ENCODE measurements at regions not wholly inside any gene's neighbourhood (a gene's known extent, or its start where the extent isn't known, plus 50 kb on each side); places are given as distances from the start of the nearest gene placed in this dataset.

DNA sequence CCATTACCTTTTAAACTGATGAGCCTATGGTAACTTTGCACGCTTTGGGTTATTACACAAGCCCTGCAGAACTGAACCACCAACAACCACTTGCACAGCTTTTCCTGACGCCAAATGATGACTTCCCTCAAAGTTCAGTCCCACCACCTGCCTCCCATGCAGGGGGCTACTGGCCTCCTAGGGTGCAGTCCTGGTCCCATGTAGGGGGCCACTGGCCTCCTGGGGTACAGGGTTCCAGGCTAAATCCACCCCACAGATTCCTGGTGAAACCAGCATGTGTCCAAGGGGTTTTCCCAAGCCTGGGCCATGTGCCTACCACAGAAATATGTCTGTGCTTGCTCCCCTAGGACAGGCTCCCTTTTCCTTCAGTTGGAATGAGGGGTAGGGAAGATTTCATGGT, 73.4 kb upstream of the ZNF678 start:
- H3K4me1 Mint-ChIP-seq (ENCODE audit: low read depth, unreplicated experiment): no peaks in the 10 kb centered on the region
- no TSS peak for BruUV-seq (replicated peaks)
- CTCF ChIA-PET: interaction anchor here (0.7 kb wide), 1 partner anchor 325 kb away, joined by 3 read pairs; the partner anchor contains the start of gene PRSS38
- H3K9me3 Mint-ChIP-seq (ENCODE audit: low read depth, unreplicated experiment): peaks cover 2% of the 10 kb centered on the region
- H3K27me3 Mint-ChIP-seq (ENCODE audit: unreplicated experiment): no peaks in the 10 kb centered on the region
- no peak overlapping the region for H3K4me3 Mint-ChIP-seq (ENCODE audit: low read depth, unreplicated experiment)
- no peaks in the 10 kb centered on the region for H3K36me3 Mint-ChIP-seq (ENCODE audit: insufficient read depth, unreplicated experiment)
- intact Hi-C loops (cut with micrococcal nuclease; ENCODE audit: unreplicated experiment): no loop called here
- H3K27ac Mint-ChIP-seq (ENCODE audit: unreplicated experiment): no peak overlapping the region
- no peak for DNase-seq
- TF ChIP-seq, protein P1, sequence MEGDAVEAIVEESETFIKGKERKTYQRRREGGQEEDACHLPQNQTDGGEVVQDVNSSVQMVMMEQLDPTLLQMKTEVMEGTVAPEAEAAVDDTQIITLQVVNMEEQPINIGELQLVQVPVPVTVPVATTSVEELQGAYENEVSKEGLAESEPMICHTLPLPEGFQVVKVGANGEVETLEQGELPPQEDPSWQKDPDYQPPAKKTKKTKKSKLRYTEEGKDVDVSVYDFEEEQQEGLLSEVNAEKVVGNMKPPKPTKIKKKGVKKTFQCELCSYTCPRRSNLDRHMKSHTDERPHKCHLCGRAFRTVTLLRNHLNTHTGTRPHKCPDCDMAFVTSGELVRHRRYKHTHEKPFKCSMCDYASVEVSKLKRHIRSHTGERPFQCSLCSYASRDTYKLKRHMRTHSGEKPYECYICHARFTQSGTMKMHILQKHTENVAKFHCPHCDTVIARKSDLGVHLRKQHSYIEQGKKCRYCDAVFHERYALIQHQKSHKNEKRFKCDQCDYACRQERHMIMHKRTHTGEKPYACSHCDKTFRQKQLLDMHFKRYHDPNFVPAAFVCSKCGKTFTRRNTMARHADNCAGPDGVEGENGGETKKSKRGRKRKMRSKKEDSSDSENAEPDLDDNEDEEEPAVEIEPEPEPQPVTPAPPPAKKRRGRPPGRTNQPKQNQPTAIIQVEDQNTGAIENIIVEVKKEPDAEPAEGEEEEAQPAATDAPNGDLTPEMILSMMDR (IDR thresholded peaks at IDR 0.05; ENCODE audit: unreplicated experiment): no peak

DNA sequence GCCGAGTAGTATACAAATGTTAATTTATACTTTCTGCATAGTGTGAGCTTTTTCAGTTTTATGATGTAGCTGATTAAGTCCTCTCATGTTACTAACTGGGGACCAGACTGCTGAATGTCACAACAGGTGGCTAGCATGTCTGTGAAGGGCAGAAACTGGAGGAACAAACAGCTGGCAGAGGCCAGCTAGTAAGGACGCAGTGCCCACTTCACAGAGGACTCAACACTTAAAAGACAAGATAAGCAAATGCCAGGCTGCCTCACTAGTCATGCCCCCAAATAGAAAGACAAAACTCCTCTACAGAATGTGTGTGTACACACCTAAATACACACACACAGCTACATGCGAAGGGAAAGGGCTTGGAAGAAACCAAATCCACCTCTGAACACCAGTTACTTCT, 73.8 kb upstream of the ZNF678 start:
- H3K27ac Mint-ChIP-seq (ENCODE audit: unreplicated experiment): no peak overlapping the region
- intact Hi-C loops (cut with micrococcal nuclease; ENCODE audit: unreplicated experiment): no loop called here
- no peak overlapping the region for H3K4me3 Mint-ChIP-seq (ENCODE audit: low read depth, unreplicated experiment)
- TF ChIP-seq, protein P1 (IDR thresholded peaks at IDR 0.05; ENCODE audit: unreplicated experiment): no peak
- H3K36me3 Mint-ChIP-seq (ENCODE audit: insufficient read depth, unreplicated experiment): no peaks in the 10 kb centered on the region
- peaks cover 2% of the 10 kb centered on the region for H3K27me3 Mint-ChIP-seq (ENCODE audit: unreplicated experiment)
- no peak for DNase-seq
- peaks cover 2% of the 10 kb centered on the region for H3K9me3 Mint-ChIP-seq (ENCODE audit: low read depth, unreplicated experiment)
- BruUV-seq (replicated peaks): no TSS peak
- CTCF ChIA-PET: interaction anchor here (0.7 kb wide), 1 partner anchor 326 kb away, joined by 3 read pairs; the partner anchor contains the start of gene PRSS38
- H3K4me1 Mint-ChIP-seq (ENCODE audit: low read depth, unreplicated experiment): no peaks in the 10 kb centered on the region

DNA sequence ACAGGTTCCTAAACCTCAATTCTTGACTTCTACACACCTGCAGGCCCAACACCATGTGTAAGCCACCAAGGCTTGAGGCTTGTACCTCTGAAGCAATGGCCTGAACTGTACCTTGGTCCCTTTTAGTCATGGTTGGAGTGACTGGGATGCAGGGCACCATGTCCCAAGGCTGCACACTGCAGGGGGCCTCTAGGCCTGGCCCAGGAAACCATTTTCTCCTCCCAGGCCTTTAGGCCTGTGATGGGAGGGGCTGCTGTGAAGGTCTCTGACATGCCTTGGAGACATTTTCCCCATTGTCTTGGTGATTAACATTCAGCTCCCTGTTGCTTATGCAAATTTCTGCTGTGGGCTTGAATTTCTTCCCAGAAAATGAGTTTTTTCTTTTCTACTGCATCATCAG, 75.8 kb upstream of the ZNF678 start:
- Mint-ChIP-seq H3K4me1 (ENCODE audit: low read depth, unreplicated experiment) (no peaks in the 10 kb centered on the region), H3K4me3 (ENCODE audit: low read depth, unreplicated experiment) (no peak overlapping the region)
- CTCF ChIA-PET: no interaction called here

DNA sequence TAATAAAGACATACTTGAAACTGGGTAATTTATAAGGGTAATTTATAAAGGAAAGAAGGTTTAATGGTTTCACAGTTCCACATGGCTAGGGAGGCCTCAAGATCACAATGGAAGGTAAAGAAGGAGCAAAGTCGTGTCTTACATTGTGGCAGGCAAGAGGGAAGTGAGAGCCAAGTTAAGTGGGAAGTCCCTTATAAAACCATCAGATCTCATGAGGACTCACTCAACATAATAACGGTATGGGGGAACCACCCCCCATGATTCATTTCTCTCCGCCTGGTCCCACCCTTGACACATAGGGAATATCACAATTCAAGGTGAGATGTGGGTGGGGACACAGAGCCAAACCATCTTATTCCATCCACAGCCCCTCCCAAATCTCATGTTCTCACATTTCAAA, 76.8 kb upstream of the ZNF678 start:
- no TSS peak for BruUV-seq (replicated peaks)
- TF ChIP-seq, protein P1 (IDR thresholded peaks at IDR 0.05; ENCODE audit: unreplicated experiment): no peak
- H3K9me3 Mint-ChIP-seq (ENCODE audit: low read depth, unreplicated experiment): peaks cover 2% of the 10 kb centered on the region
- H3K4me1 Mint-ChIP-seq (ENCODE audit: low read depth, unreplicated experiment): no peaks in the 10 kb centered on the region
- no peak overlapping the region for H3K4me3 Mint-ChIP-seq (ENCODE audit: low read depth, unreplicated experiment)
- H3K36me3 Mint-ChIP-seq (ENCODE audit: insufficient read depth, unreplicated experiment): no peaks in the 10 kb centered on the region
- intact Hi-C loops (cut with micrococcal nuclease; ENCODE audit: unreplicated experiment): no loop called here
- H3K27ac Mint-ChIP-seq (ENCODE audit: unreplicated experiment): no peak overlapping the region
- H3K27me3 Mint-ChIP-seq (ENCODE audit: unreplicated experiment): peaks cover 10% of the 10 kb centered on the region
- no peak for DNase-seq
- CTCF ChIA-PET: no interaction called here

More for the DNA sequence above, 75.8 kb upstream of the ZNF678 start:
- Mint-ChIP-seq H3K27me3 (ENCODE audit: unreplicated experiment) (peaks cover 10% of the 10 kb centered on the region), H3K36me3 (ENCODE audit: insufficient read depth, unreplicated experiment) (no peaks in the 10 kb centered on the region), H3K9me3 (ENCODE audit: low read depth, unreplicated experiment) (peaks cover 2% of the 10 kb centered on the region), H3K27ac (ENCODE audit: unreplicated experiment) (no peak overlapping the region)
- intact Hi-C loops (cut with micrococcal nuclease; ENCODE audit: unreplicated experiment): no loop called here
- no peak for DNase-seq
- no TSS peak for BruUV-seq (replicated peaks)
- TF ChIP-seq, protein P1 (IDR thresholded peaks at IDR 0.05; ENCODE audit: unreplicated experiment): no peak
